IMR-90 (cell line): ENCODE measurements at regions not wholly inside any gene's neighbourhood (a gene's known extent, or its start where the extent isn't known, plus 50 kb on each side); places are given as distances from the start of the nearest gene placed in this dataset.
A peak's percentile ranks its signal among the peaks of the same experiment; 100 is the strongest.

Source experiments
- ATAC-seq: fragments of 200-7000 bp; cut with Tn5 transposase; 2 replicates; pipeline ENCODE4 v1.9.1; 2020; ENCODE audit warnings: low read depth, mild to moderate bottlenecking, moderate library complexity
- BruUV-seq: library from RNA; stranded (reverse); fragments of 400-500 nt; replicated peaks from 2 replicates; lab custom pipeline; 2021; lab: Mats Ljungman, UMichigan
- CTCF ChIA-PET: fragments of 300-600 bp; formaldehyde crosslinking; extraction: SDS; loops from one replicate; lab custom pipeline; 2021; ENCODE audit warnings: antibody characterized with exemption; lab: Yijun Ruan, JAX
- POLR2A ChIA-PET: fragments of 300-600 bp; sonication (Branson Sonifier 250); formaldehyde crosslinking; loops from one replicate; lab custom pipeline; 2022; ENCODE audit warnings: antibody characterized with exemption; ENCODE audit not compliant: unreplicated experiment; lab: Charles Lee
- DNase-seq: peaks from one replicate; pipeline ENCODE4 v3.0.0; 2013
- H2AFZ ChIP-seq: replicated peaks from 2 replicates; pipeline ENCODE3; 2013; ENCODE audit warnings: low read length, mild to moderate bottlenecking; ENCODE audit not compliant: poor library complexity
- H2AK5ac ChIP-seq: 2 replicates; pipeline ENCODE4 v1.6.1; 2013; ENCODE audit warnings: low read depth, low read length, inconsistent platforms
- H2AK9ac ChIP-seq: replicated peaks from 2 replicates; pipeline ENCODE3; 2013; ENCODE audit warnings: mild to moderate bottlenecking, low read depth, low read length, moderate library complexity; ENCODE audit not compliant: poor library complexity
- H2BK120ac ChIP-seq: 2 replicates; pipeline ENCODE4 v1.6.1; 2013; ENCODE audit warnings: low read depth, low read length, inconsistent platforms
- H2BK15ac ChIP-seq: 3 replicates; pipeline ENCODE4 v1.6.1; 2013; ENCODE audit warnings: low read depth, low read length, inconsistent platforms
- H2BK20ac ChIP-seq: 2 replicates; pipeline ENCODE4 v1.6.1; 2013; ENCODE audit warnings: low read depth, mild to moderate bottlenecking, inconsistent platforms, low read length, moderate library complexity
- H2BK5ac ChIP-seq: 2 replicates; pipeline ENCODE4 v1.6.1; 2013; ENCODE audit warnings: mild to moderate bottlenecking, low read depth, low read length, inconsistent platforms; ENCODE audit not compliant: poor library complexity, severe bottlenecking
- H3K14ac ChIP-seq: replicated peaks from 2 replicates; pipeline ENCODE4 v1.6.1; 2013; ENCODE audit warnings: low read depth, low read length, inconsistent platforms
- H3K18ac ChIP-seq: 2 replicates; pipeline ENCODE4 v1.6.1; 2013; ENCODE audit warnings: low read depth, low read length, control low read depth
- H3K23ac ChIP-seq: 2 replicates; pipeline ENCODE4 v1.6.1; 2013; ENCODE audit warnings: low read depth, low read length, inconsistent platforms
- H3K27ac ChIP-seq: 2 replicates; pipeline ENCODE4 v1.5.1; 2013; ENCODE audit warnings: mild to moderate bottlenecking, control low read depth, low read length; ENCODE audit not compliant: insufficient read depth
- H3K27me3 ChIP-seq: 2 replicates; pipeline ENCODE4 v1.6.1; 2013; ENCODE audit warnings: low read length; ENCODE audit not compliant: control insufficient read depth, insufficient read depth
- H3K36me3 ChIP-seq: 2 replicates; pipeline ENCODE4 v1.6.1; 2013; ENCODE audit warnings: low read length, mixed read lengths; ENCODE audit not compliant: control insufficient read depth, insufficient read depth
- H3K4ac ChIP-seq: 2 replicates; pipeline ENCODE4 v1.6.1; 2013; ENCODE audit warnings: low read depth, low read length, inconsistent platforms
- H3K4me1 ChIP-seq: 2 replicates; pipeline ENCODE4 v1.6.1; 2013; ENCODE audit warnings: low read length, mixed read lengths; ENCODE audit not compliant: control insufficient read depth, insufficient read depth
- H3K4me2 ChIP-seq: 2 replicates; pipeline ENCODE4 v1.6.1; 2013; ENCODE audit warnings: low read depth, mild to moderate bottlenecking, control low read depth, low read length, moderate library complexity
- H3K4me3 ChIP-seq: 2 replicates; pipeline ENCODE4 v1.5.1; 2013; ENCODE audit warnings: low read depth, mild to moderate bottlenecking, control low read depth, low read length, moderate library complexity; ENCODE audit not compliant: insufficient read depth
- H3K56ac ChIP-seq: 2 replicates; pipeline ENCODE4 v1.6.1; 2013; ENCODE audit warnings: low read length, inconsistent platforms; ENCODE audit not compliant: insufficient read depth; ENCODE audit errors: extremely low read depth
- H3K79me1 ChIP-seq, 2 experiments: 2 replicates each; pipeline ENCODE4 v1.6.1; 2013; ENCODE audit warnings: low read length in 2 of 2, inconsistent platforms in 1 of 2, low read depth in 1 of 2
- H3K9ac ChIP-seq: 2 replicates; pipeline ENCODE4 v1.6.1; 2013; ENCODE audit warnings: low read depth, low read length, control low read depth
- H3K9me1 ChIP-seq: 2 replicates; pipeline ENCODE4 v1.6.1; 2013; ENCODE audit warnings: low read length, inconsistent platforms; ENCODE audit not compliant: insufficient read depth
- H3K9me3 ChIP-seq: 2 replicates; pipeline ENCODE4 v1.6.1; 2013; ENCODE audit warnings: low read length; ENCODE audit not compliant: control insufficient read depth, insufficient read depth
- H4K20me1 ChIP-seq: 2 replicates; pipeline ENCODE4 v1.6.1; 2013; ENCODE audit warnings: low read length, inconsistent platforms; ENCODE audit not compliant: insufficient read depth
- H4K5ac ChIP-seq: 2 replicates; pipeline ENCODE4 v1.6.1; 2013; ENCODE audit warnings: mild to moderate bottlenecking, low read depth, low read length, control low read depth
- H4K8ac ChIP-seq, 2 experiments: 2 replicates each; pipeline ENCODE4 v1.6.1; 2013; ENCODE audit warnings: low read depth in 2 of 2, low read length in 2 of 2, control low read depth in 1 of 2, inconsistent platforms in 1 of 2
- H4K91ac ChIP-seq: 2 replicates; pipeline ENCODE4 v1.6.1; 2013; ENCODE audit warnings: low read depth, low read length, inconsistent platforms; ENCODE audit not compliant: insufficient read depth
- BHLHE40 ChIP-seq: fragments of 150-350 bp; IDR thresholded peaks from 2 replicates; pipeline ENCODE4 v1.6.1; 2016; ENCODE audit warnings: mild to moderate bottlenecking, low read depth, low read length
- CEBPB ChIP-seq: IDR thresholded peaks from 2 replicates; pipeline ENCODE4 v1.6.1; 2012; ENCODE audit warnings: low read depth, low read length, improper control_type of control experiment
- CHD1 ChIP-seq: IDR thresholded peaks from 2 replicates; pipeline ENCODE4 v1.6.1; 2012; ENCODE audit warnings: low read depth, low read length, improper control_type of control experiment
- ELK1 ChIP-seq: fragments of 150-350 bp; IDR thresholded peaks from 2 replicates; pipeline ENCODE4 v1.6.1; 2016; ENCODE audit warnings: low read depth, mild to moderate bottlenecking, low read length, moderate library complexity, borderline replicate concordance
- FOS ChIP-seq: fragments of 150-350 bp; IDR thresholded peaks from 2 replicates; pipeline ENCODE4 v1.6.1; 2016; ENCODE audit warnings: low read depth, low read length
- MAFK ChIP-seq: IDR thresholded peaks from 2 replicates; pipeline ENCODE4 v1.6.1; 2012; ENCODE audit warnings: low read depth, low read length, improper control_type of control experiment
- MAZ ChIP-seq: IDR thresholded peaks from 2 replicates; pipeline ENCODE4 v1.6.1; 2012; ENCODE audit warnings: low read depth, mild to moderate bottlenecking, low read length, improper control_type of control experiment, moderate library complexity, borderline replicate concordance
- MXI1 ChIP-seq: IDR thresholded peaks from 2 replicates; pipeline ENCODE4 v1.6.1; 2012; ENCODE audit warnings: low read depth, mild to moderate bottlenecking, low read length, moderate library complexity, borderline replicate concordance
- NFE2L2 ChIP-seq: fragments of 150-350 bp; IDR thresholded peaks from 2 replicates; pipeline ENCODE4 v1.6.1; 2016; ENCODE audit warnings: low read depth, mild to moderate bottlenecking, low read length
- POLR2A ChIP-seq: IDR thresholded peaks from 2 replicates; pipeline ENCODE4 v1.6.1; 2012; ENCODE audit warnings: mild to moderate bottlenecking, low read depth, low read length
- RAD21 ChIP-seq: IDR thresholded peaks from 2 replicates; pipeline ENCODE4 v1.6.1; 2012; ENCODE audit warnings: low read length, improper control_type of control experiment
- RCOR1 ChIP-seq: IDR thresholded peaks from 2 replicates; pipeline ENCODE4 v1.6.1; 2012; ENCODE audit warnings: mild to moderate bottlenecking, low read length, improper control_type of control experiment; ENCODE audit not compliant: insufficient replicate concordance
- SMC3 ChIP-seq: fragments of 150-350 bp; IDR thresholded peaks from 2 replicates; pipeline ENCODE4 v1.6.1; 2016; ENCODE audit warnings: low read depth, mild to moderate bottlenecking, antibody characterized with exemption, low read length, moderate library complexity
- USF2 ChIP-seq: fragments of 150-350 bp; IDR thresholded peaks from 2 replicates; pipeline ENCODE4 v1.6.1; 2017; ENCODE audit warnings: mild to moderate bottlenecking, antibody characterized with exemption, low read length, low read depth
- WGBS, 2 experiments: methylation state at CpG; one replicate each; pipeline versions ENCODE4 v1.1.5 to v1.1.7; 2013; ENCODE audit warnings: missing lambda C conversion rate in 2 of 2; ENCODE audit not compliant: insufficient read length in 1 of 2; ENCODE audit errors: extremely low coverage in 2 of 2; 5-methylcytosine and 5-hydroxymethylcytosine counted together
- dilution Hi-C: fragments of 300-500 bp; cut with HindIII; formaldehyde crosslinking; loops from one replicate; pipeline ENCODE4 v1.14.3; 2018; ENCODE audit warnings: low sequenced_read_pairs; ENCODE audit not compliant: unreplicated experiment
- in situ Hi-C: fragments of 300-500 bp; cut with MboI; formaldehyde crosslinking; loops from 3 replicates; pipeline ENCODE4 v1.14.3; 2019; ENCODE audit warnings: low sequenced_read_pairs, inconsistent platforms, mixed read lengths
- intact Hi-C: fragments of 100-400 bp; cut with micrococcal nuclease; formaldehyde crosslinking; loops from 2 replicates; pipeline ENCODE4 v1.10.0; 2022

- H3K9me1 ChIP-seq: no peaks in the 10 kb centered on the region
- no peak overlapping the region for H2AFZ ChIP-seq
- no peak overlapping the region for H3K14ac ChIP-seq
- CTCF ChIA-PET: no interaction called here
- no peak overlapping the region for H4K8ac ChIP-seq
- H3K36me3 ChIP-seq: no peaks in the 10 kb centered on the region
- no peak overlapping the region for H3K4ac ChIP-seq
- H2BK20ac ChIP-seq: no peak overlapping the region
- H2BK120ac ChIP-seq: no peak overlapping the region
- no peaks in the 10 kb centered on the region for H4K20me1 ChIP-seq
- H3K79me1 ChIP-seq: no peaks in the 10 kb centered on the region
- BruUV-seq: no TSS peak
- dilution Hi-C loops (no loop called here), intact Hi-C loops (no loop called here), in situ Hi-C loops (no loop called here)
- H2AK5ac ChIP-seq: no peak overlapping the region
- no peak overlapping the region for H3K56ac ChIP-seq
- H2AK9ac ChIP-seq: no peak overlapping the region
- H3K4me2 ChIP-seq: no peak overlapping the region
- DNase-seq (no peak), ATAC-seq (peak; percentile 35; the same call in 1 of the 2 replicates)
- H4K91ac ChIP-seq: no peak overlapping the region
- no peaks in the 10 kb centered on the region for H3K9me3 ChIP-seq
- H3K27ac ChIP-seq: no peak overlapping the region
- no peak overlapping the region for H3K4me3 ChIP-seq
- H3K23ac ChIP-seq: no peak overlapping the region
- TF ChIP-seq BHLHE40: no peak
- no peak for TF ChIP-seq FOS
- no peak for TF ChIP-seq CHD1
- TF ChIP-seq RCOR1: no peak
- TF ChIP-seq MAFK: no peak
- TF ChIP-seq MXI1: no peak
- no peak for TF ChIP-seq RAD21
- no peak for TF ChIP-seq NFE2L2
- TF ChIP-seq USF2: no peak
- no peak for TF ChIP-seq MAZ
- no peak for TF ChIP-seq CEBPB
- TF ChIP-seq POLR2A: no peak
- TF ChIP-seq ELK1: no peak
- no peak for TF ChIP-seq SMC3
- no peaks in the 10 kb centered on the region for H3K27me3 ChIP-seq
- no peak overlapping the region for H3K18ac ChIP-seq
- no peaks in the 10 kb centered on the region for H3K4me1 ChIP-seq
- no peak overlapping the region for H3K9ac ChIP-seq
- H2BK15ac ChIP-seq: no peak overlapping the region
- POLR2A ChIA-PET: no interaction called here
- no peak overlapping the region for H4K5ac ChIP-seq
- H2BK5ac ChIP-seq: no peak overlapping the region
- no CpG with 5 or more reads among the region's 3 CpGs for WGBS, 2 experiments
These were observed 51.0 kb upstream of the RAP2B start for GRCh38 chr3:153111016-153111415.
